Testis (tissue), 2 donors: ENCODE measurements at regions not wholly inside any gene's neighbourhood (a gene's known extent, or its start where the extent isn't known, plus 50 kb on each side); places are given as distances from the start of the nearest gene placed in this dataset.

Experiments used
- DNase-seq: peaks from one replicate; pipeline ENCODE4 v3.0.0-alpha.2; 2019
- H3K27ac ChIP-seq, 2 donors: fragments of 200-600 bp; sonication (generic); one replicate each; pipeline ENCODE4 v1.5.1; 2019
- H3K27me3 ChIP-seq: fragments of 200-600 bp; sonication (generic); one replicate; pipeline ENCODE4 v1.5.1; 2019
- H3K36me3 ChIP-seq: fragments of 200-600 bp; sonication (generic); one replicate; pipeline ENCODE4 v1.5.1; 2017; ENCODE audit warnings: low read depth; ENCODE audit errors: missing control alignments
- H3K4me1 ChIP-seq: fragments of 200-600 bp; sonication (generic); one replicate; pipeline ENCODE4 v1.5.1; 2019
- H3K4me3 ChIP-seq, 2 donors: fragments of 200-600 bp; sonication (generic); one replicate each; pipeline ENCODE4 v1.5.1; 2017 to 2019
- H3K9me3 ChIP-seq: fragments of 200-600 bp; sonication (generic); one replicate; pipeline ENCODE4 v1.5.1; 2017
- CTCF ChIP-seq, 3 experiments: fragments of 450-650 bp in 2 of 3; fragments of 200-600 bp in 1 of 3; sonication (generic) in 1 of 3; IDR thresholded peaks; one replicate each; pipeline ENCODE4 v1.5.1; 2016 to 2019; ENCODE audit warnings: antibody characterized with exemption in 3 of 3, mild to moderate bottlenecking in 2 of 3, moderate library complexity in 1 of 3
- POLR2A ChIP-seq: fragments of 450-650 bp; IDR thresholded peaks from one replicate; pipeline ENCODE4 v1.6.1; 2017; ENCODE audit warnings: antibody characterized with exemption, mild to moderate bottlenecking, moderate library complexity
- WGBS, 2 donors: methylation state at CpG; one replicate each; pipeline ENCODE4 v1.1.5; 2018; 5-methylcytosine and 5-hydroxymethylcytosine counted together
- intact Hi-C: fragments of 100-400 bp; cut with DNase I; formaldehyde crosslinking; loops from one replicate; pipeline ENCODE4 v1.15.1; 2023; ENCODE audit warnings: low total_unique reads

GRCh38 chr5:124920909-124921666 lies 174.6 kb upstream of the ZNF608 start:
- Histone ChIP-seq H3K27ac (no peak overlapping the region), H3K4me3 (no peak overlapping the region), H3K27me3 (no peaks in the 10 kb centered on the region), H3K9me3 (no peaks in the 10 kb centered on the region), H3K36me3 (no peaks in the 10 kb centered on the region), H3K4me1 (peaks cover 8% of the 10 kb centered on the region)
- intact Hi-C loops = no loop called here
- DNase-seq = no peak
- 82 to 87% methylated on average over 9 of the region's 9 CpGs for WGBS, 2 donors
- no peak for TF ChIP-seq CTCF (IDR thresholded peaks at IDR 0.05)
- TF ChIP-seq POLR2A = no peak

- Histone ChIP-seq H3K9me3 (no peaks in the 10 kb centered on the region), H3K27ac (no peak overlapping the region), H3K4me3 (no peak overlapping the region), H3K27me3 (no peaks in the 10 kb centered on the region), H3K4me1 (peaks cover 8% of the 10 kb centered on the region), H3K36me3 (no peaks in the 10 kb centered on the region)
- no peak for TF ChIP-seq CTCF (IDR thresholded peaks at IDR 0.05)
- no peak for TF ChIP-seq POLR2A
- DNase-seq = no peak
- intact Hi-C loops = no loop called here
- 80 to 86% methylated on average over 4 of the region's 4 CpGs for WGBS, 2 donors
These were observed 175.3 kb upstream of the ZNF608 start for GRCh38 chr5:124921694-124922093.

- WGBS, 2 donors = 78 to 83% methylated on average over 6 of the region's 6 CpGs
- no peak for DNase-seq
- H3K27me3 ChIP-seq = no peaks in the 10 kb centered on the region
- intact Hi-C loops = no loop called here
- no peaks in the 10 kb centered on the region for H3K36me3 ChIP-seq
- H3K4me3 ChIP-seq = no peak overlapping the region
- H3K27ac ChIP-seq = no peak overlapping the region
- no peak for TF ChIP-seq POLR2A
- peaks cover 8% of the 10 kb centered on the region for H3K4me1 ChIP-seq
- H3K9me3 ChIP-seq = no peaks in the 10 kb centered on the region
These were observed 176.0 kb upstream of the ZNF608 start for GRCh38 chr5:124922255-124922975.

- 29 to 33% methylated on average over 1 of the region's 1 CpG for WGBS, 2 donors
- intact Hi-C loops = no loop called here
- peak; percentile 46 for DNase-seq
These were observed 176.7 kb upstream of the ZNF608 start for GRCh38 chr5:124923131-124923530.

More at GRCh38 chr5:124923131-124923530, 176.7 kb upstream of the ZNF608 start:
- TF ChIP-seq POLR2A (no peak), CTCF (IDR thresholded peaks at IDR 0.05) (no peak)
- Histone ChIP-seq H3K36me3 (no peaks in the 10 kb centered on the region), H3K9me3 (no peaks in the 10 kb centered on the region), H3K4me1 (peaks cover 8% of the 10 kb centered on the region), H3K4me3 (no peak overlapping the region), H3K27me3 (no peaks in the 10 kb centered on the region), H3K27ac (no peak overlapping the region)
